Inferior parietal cortex (tissue), 1 donor: ENCODE measurements at regions not wholly inside any gene's neighbourhood (a gene's known extent, or its start where the extent isn't known, plus 50 kb on each side); places are given as distances from the start of the nearest gene placed in this dataset.

Experiments
- DNase-seq: peaks from one replicate; pipeline ENCODE4 v3.0.0-alpha.2; 2016; ENCODE audit errors: extremely low spot score

DNA sequence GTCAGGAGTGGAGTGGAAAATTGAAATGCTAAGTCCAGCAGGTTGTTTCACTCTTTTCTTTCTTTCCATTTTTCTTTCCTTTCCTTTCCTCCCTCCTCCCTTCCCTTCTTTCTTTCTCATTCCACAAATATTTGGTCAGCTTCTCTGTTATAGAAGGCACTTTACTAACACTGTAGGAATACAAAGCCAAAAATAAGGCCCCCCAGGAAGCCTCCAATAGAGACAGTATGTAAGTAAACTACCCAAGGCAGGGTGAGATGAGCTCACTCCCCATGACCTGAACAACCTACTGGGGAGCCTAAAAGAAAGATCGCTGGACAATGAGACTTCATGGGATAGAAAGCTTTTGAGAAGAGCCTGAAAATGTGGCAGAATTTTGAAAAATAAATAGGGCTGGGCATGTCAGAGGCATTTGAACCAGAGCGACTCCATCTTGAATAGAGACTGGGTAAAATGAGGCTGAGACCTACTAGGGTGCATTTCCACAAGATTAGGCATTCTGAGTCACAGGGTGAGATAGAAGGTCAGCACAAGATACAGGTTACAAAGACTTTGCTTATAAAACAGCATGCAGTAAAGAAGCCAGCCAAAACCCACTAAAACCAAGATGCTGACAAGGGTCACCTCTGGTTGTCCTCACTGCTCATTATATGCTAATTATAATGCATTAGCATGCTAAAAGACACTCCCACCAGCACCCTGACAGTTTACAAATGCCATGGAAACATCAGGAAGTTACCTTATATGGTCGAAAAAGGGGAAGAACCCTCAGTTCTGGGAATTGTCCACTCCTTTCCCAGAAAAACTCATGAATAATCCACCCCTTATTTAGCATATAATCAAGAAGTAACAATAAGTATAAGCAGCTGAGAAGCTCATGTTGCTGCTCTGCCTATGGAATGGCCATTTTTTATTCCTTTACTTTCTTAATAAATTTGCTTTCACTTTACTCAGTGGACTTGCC is 158.9 kb upstream of the EGFLAM start:
- no peak for DNase-seq

DNA sequence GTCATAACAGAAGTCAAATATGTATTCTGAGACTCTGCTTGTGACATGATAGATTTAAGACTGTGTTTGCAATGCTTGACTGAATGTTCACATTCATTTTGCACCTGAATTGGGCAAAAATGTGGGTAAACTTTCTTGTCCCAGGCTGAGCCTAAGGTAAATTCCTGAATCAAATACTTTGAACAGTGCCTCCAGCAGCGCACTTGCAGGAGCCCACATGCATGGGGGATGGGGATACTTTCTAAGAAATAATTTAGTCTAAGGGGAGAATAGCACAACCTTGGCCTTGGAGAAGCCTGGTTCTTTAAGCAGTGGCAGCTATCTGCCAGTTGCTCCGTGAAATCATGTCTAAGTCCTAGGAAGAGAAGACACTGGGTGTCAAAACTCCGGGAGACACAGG is 163.5 kb upstream of the EGFLAM start:
- DNase-seq, result no peak

DNA sequence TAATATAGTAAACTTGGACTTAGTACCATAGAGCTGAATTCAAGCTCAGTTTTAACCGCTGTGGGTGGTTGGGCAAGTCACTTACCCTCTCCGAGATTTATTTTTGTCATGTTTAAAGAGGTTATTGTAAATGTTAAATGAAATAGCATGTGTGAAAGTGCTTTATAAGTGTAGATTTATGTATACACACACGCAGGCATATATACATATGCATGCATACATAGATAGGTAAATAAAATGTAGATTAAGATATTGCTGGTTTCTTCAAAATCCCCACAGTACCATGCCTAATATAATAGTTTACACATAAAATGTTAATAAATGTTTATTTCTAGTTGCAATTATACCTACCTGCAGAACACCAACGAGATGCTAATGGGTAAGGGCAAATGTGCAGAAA is 164.5 kb upstream of the EGFLAM start:
- DNase-seq, result no peak

DNA sequence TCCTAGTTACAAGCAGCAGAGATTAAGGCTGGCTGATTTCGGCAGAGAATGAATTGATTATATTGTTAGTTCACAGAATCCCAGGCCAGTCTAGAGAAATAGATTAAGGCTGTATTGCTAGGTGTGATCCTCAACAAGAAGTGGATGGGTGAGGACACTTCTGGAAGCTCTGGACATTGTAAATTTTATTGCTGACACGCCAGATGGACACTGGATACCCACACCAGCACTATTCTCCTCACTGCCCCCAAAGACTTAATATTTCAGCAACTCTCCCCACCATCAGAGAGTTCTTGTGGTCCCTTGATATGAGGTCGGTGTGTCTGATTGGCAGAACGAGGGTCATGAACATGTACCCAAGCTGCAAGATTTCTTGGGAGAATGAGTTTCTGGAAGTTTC is 171.6 kb upstream of the EGFLAM start:
- no peak for DNase-seq

DNA sequence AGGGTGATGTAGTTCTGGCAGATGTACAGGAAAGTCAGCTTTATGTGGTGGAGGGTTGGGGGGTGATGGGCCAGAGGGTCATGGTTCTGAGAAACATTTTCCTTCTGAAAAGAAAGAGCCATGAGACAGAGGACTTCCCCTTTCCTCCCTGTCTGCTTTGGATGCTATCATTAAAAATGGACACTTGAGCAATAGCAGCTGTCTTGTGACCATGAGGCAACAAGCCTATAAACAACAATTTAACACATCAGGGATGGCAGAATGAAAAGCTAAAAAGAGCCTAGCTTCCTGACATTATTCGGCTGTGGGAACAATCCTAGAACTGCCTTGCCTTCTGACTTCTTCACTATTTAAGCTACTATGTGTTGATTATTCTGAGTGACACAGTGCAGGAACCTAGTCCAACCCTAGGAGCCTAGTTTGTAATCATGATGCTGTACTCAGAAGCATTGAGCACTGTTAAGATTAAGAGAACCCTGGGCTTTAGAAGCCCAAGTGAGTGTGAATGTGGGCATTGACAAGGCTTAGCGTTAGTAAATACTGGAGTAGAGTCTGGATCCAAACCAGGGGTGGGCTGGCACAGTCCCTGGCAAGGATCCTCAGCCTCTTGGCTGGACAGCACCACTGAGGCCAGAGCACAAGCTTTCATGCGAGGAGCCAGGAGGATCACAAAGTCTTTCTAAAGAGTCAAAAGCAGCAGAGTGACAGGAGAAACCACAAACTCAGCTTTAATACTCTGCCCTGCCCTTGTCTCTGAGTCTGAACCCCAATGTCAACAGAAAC is 178.5 kb upstream of the EGFLAM start:
- no peak for DNase-seq

DNA sequence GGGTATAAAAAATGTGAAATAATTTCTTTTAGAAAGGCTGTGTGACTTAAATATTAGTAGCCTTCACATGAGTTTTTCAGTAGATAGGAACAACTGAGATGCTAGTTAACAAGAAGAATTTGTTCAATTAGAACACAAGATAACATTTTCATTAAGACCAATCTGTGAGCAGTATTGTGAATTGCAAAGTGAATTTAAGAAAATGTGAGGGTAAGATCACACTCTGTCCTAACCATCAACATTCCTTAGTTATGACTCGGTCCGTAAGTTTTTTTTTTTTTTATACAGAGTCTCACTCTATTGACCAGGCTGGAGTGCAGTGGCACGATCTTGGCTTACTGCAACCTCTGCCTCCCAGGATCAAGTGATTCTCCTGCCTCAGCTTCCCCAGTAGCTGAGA is 180.2 kb upstream of the EGFLAM start:
- no peak for DNase-seq

DNA sequence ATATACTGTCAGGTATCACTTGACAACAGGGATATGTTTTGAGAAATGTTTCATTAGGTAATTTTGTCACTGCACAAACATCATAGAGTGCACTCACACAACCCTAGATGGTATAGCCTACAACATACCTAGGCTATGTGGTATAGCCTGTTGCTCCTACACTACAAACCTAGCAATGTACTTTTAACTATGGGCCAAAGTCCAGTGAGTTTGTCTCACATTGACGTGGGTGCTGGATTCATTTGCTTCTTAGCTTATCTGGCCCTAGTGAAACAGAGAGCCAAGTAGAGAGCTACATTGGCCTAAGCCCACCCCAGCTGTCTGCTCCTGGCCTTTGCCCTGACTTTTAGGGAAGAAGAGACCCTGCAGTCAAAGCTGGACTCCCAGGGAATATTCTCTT is 180.7 kb upstream of the EGFLAM start:
- DNase-seq, result no peak

DNA sequence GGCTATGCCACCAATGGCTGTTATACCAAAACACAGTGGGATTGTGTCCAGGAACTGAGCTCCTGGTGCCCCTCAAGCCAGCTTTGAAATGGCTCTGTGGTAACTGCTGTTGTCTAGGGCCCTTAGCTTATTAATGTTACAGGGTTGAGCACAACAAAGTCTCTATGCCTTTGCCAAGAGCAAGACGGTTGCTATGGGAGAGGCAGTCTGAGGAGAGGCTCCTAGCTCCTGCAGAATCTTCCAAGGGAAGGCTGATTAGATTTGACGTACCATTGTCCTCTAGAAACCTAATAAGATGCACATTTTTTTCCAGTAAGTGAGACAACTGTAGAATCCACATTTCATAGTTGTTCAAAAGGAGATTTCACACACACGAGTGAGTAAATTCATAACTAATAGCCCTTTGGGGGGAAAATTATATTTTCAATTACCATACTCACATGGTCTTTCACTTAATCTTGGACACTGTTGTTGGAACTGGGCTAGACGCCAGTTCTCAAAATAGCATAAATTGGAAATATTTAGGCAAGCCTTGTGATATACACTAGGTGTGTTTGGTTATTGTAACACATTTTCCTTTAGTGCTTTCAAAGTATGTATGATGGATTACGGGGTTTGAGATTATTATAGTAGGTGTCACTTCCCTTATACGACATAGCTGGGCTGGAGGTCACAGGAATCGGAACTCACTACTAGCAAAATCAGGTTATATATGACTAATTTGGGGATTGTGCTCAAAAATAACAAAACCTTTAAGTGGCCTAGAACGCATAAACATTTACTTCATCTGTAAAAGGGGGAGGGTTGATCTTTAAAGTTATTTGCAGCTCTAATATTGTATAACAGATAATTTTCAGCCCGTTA is 186.3 kb upstream of the EGFLAM start:
- no peak for DNase-seq

DNA sequence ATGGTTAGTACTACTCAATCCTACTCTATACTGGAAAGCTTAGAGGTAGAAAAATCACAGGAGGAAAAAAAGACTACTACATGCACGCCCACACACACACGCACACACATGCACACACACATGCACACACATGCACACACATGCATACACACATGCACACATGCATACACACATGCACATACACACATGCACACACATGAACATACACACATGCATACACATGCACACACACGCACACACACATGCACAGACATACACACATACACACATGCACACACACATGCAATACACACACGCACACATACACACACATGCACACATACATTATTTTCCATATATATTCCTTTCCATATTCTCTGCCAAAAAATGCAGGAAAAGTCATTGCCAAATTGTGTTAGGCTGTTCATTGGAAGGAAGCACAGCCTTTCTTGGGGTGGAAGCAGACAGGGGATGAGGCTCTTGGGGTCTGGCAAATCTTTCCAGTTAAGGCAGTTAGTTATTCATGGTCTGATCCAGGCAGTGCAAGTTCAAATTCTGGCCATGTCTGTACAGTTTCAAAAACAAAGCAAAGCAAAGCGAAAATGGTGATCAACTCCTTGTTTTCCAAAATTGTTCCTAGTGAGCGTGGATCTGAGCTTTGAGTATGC is 187.9 kb upstream of the EGFLAM start:
- no peak for DNase-seq

DNA sequence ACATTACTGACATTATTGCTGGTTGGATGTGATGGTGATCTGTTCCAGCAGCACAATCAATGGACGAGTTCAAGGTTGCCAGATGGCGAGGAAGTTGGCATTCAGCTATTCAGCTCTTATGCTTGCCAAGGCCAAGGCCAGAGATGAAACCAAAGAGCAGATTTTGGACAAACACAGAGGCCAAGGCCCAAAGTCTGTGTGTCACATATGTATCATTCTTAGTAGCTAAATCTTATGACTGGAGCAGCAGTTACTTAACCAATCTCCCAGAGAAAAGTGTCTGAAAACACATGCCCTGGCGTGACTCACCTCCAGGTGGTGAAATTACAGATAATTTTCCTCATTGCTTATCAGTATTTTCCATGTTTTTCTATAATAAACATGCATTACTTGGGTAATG is 189.0 kb upstream of the EGFLAM start:
- no peak for DNase-seq

DNA sequence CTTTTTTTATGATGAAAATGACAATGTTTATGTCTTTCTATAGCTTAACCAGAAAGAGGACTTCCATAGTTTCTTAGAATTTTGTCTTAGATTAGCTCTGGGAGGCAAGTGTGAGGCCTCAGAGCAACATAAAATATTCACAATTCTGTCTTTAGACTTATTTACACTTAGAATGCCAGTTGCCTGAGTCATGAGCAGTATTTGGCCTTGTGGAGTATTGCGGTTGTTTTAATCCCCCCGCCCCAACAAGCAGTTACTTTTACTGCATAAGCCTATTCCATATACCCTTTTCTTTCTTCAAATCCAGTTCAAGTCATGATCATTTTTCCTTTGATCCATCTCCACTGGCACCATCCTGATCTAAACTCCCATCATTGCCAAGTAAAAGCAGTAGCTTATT is 198.0 kb upstream of the EGFLAM start:
- DNase-seq, result no peak

DNA sequence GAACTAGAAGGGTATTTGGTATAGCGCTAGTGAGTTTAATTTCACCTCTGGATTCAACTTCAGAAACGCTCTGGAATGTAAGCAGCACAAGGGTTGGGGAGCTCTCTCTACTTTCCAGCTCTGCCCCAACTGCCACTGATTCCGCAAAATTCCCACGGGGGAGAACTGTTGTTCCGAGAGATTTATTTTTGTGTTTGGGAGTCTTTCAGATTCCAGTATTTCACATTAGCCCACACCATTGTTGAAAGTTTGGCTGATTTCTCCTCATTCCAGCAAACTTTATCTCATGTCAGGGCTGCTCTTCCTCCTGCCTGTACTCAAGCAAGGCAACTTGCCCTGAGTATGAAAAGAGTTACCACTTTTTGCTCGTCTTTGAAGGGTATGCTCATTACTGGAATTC is 198.5 kb upstream of the EGFLAM start:
- DNase-seq, result no peak

DNA sequence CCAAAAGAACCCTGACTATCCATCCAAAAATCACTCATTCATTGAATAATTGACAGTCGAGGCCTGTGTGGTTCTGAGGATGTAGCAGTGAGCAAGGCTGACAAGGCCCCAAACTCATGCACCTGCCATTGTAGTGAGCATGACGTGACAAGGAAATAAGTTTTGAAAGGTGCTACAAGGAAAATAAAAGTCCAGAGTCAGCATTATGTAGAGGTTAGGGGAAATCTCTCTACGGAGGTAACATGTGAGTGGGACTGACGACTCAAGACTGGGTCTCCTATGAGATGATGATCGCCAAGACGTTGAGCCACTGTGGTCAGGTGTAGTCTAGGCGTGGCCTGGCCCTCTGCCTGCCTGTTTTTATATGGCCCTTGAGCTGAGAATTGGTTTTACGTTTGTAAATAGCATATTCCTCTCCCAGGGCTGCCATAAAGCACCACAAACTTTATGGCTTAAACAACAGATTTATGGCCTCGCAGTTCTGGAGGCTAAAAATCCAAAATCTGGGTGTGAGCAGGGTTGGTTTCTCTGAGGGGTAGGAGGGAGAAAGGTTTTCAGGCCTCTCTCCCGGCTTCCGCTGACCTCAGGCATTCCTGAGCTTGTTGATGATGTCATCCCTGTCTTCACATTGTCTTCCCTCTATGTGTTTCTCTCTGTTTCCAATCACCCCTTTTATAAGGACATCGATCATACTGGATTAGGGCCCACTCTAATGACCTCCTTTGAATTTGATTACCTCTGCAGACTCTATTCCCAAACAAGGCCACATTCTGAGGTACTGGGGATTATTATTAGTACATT is 206.4 kb upstream of the EGFLAM start:
- DNase-seq, result no peak

DNA sequence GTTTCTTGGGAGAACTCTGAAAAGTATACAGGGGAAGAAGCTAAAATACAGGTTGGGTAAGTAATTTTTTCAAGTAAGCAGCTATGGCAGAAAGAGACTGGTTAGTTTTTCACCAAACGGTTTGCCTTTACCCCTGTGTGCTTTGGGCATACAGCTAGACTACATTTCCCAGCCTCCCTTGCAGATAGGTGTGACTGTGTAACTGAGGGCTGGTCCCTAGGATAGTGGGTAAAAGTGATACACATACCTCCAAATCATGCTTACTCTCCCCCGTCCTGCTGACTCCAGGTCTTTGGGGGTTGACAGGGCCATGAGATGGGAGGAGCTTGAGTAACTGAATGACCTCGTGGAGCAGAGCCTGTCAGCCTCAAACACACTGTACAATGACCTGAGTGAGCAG is 208.6 kb upstream of the GDNF start:
- DNase-seq, result no peak

DNA sequence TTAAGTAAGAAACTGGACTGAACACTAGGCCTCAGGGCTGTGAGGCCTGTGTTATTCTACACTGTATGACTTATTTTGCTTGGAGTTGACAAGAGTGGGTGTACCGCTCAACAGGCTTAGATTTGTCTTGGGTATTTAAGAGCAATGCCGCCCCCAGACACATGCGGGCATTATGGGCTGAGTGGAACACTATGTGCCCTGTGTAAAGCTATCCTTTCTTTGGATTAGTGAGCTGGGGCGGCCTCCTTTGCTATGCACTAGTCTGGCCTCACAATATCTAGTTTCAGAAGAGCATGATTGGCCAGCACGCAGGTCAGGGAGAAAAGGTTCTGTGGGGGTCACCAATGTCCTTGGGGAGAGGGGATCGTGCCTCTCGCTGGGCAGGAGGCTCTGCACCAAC is 206.3 kb upstream of the GDNF start:
- no peak for DNase-seq

DNA sequence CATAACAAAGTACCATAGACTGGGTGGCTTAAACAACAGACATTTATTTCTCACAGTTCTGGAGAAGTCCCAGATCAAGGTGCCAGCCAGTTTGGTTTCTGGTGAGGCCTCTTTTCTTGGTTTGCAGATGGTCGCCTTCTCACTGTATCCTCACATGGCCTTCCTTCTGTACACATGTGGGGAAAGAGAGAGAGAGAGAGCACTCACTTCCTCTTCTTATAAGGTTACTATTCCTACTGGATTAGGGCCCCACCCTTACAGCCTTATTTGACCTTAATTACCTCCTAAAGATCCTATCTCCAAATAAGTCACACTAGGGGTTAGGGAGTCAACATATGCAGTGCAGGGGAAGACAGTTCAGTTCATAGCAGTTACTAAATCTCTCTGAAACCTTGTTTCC is 205.6 kb upstream of the GDNF start:
- DNase-seq, result no peak

DNA sequence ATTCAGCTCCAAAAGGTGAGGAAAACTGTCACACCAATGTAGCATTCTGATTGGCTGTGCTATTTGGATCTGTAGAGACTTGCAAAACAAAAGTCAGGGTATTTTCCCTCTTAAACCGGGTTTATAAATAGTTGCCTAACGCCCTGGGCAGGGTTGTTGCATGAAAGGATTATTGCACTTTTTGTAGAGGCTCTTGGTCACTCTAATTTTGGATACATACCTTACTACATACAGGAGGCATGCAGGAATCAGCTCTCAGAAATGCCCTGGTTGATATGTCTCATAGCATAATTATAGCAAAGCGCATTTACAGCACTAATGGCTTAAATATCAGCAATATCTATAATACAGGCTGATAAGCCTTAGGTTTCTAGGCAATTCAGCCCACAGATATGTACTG is 200.0 kb upstream of the GDNF start:
- DNase-seq, result no peak

DNA sequence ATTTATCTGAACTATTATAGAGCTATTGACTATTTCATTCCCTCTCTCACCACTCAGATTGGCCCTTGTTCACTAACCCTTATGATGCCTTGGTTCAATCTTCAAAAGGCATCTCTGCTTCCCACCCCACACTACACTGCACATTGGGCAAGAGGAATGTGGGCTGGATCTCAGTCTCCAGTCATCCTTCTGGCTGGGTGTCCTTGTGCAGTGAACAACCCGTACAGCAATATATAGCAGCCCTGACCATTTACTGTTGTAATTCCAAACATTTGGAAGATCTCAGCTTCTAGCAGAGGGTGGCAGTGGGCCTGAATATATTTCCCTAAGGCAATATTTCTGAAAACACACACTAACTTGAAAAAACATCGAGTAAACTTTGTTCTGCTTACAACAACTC is 199.2 kb upstream of the GDNF start:
- DNase-seq, result no peak

DNA sequence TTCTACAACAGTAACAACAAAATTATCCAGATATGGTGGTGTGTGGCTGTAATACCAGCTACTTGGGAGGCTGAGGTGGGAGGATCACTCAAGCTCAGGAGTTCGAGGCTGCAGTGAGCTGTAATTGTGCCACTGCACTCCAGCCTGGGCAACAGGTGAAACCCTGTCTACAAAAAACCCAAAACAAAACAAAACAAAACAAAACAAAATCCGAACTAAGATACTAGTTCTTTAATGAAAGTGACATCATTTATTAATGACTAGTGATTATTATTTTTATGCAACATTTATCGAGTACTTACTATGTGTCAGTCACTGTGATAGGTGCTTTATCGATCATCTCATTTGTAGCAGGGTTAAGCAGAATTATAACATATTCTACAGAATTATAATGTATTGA is 196.9 kb upstream of the GDNF start:
- no peak for DNase-seq

DNA sequence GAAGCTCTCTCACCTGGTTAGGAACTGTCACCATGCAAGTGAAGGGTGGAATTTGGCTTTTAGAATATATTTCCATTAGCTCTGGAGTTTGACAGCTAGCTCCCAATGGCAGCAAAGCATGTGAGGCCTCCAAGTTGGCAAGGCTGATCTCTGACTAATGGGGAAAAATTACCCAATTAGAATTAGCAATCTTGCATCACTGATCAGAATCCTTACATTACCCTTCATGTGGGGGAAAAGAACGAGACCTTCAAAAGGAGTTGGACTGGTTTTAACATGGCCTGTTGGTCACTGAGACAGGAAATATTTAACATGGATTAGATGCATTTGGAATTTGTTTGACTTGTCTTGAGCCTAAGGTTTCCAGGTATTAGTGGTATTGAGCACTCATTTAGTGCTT is 192.3 kb upstream of the GDNF start:
- no peak for DNase-seq

DNA sequence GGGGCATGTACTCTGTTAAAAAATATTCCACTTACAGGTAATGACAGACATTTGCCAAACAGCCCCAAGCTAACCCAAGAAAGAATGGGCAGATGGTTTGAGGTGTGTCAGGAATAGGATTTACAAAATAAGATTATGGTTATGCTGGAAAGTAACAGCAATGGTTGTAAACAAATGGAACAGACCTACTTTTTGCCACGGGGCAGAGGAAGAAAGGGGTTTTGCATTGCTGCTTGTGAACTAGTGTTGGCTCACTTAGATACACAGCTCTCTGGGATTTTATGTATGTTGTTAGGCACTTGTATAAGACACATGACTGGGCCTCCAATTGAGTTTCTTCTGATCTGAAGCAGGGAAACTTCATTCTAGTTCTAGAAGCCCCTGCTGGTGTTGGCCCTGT is 191.5 kb upstream of the GDNF start:
- no peak for DNase-seq
